Panc1 (cell line): ENCODE measurements at regions not wholly inside any gene's neighbourhood (a gene's known extent, or its start where the extent isn't known, plus 50 kb on each side); places are given as distances from the start of the nearest gene placed in this dataset.

Experiments
- CTCF ChIP-seq: fragments of 450-650 bp; IDR thresholded peaks from 2 replicates; pipeline ENCODE4 v1.5.1; 2017; ENCODE audit warnings: mild to moderate bottlenecking
- SIN3A ChIP-seq: IDR thresholded peaks from 2 replicates; pipeline ENCODE4 v1.6.1; 2012; ENCODE audit warnings: low read depth, mild to moderate bottlenecking, low read length, moderate library complexity, borderline replicate concordance; ENCODE audit not compliant: insufficient read depth
- TCF7L2 ChIP-seq: IDR thresholded peaks from 2 replicates; pipeline ENCODE4 v1.6.1; 2011; ENCODE audit warnings: mild to moderate bottlenecking, low read depth, low read length, inconsistent platforms
- TF ChIP-seq, protein P1 (sequence below), 2 experiments: IDR thresholded peaks; 2 replicates each; pipeline ENCODE4 v1.6.1; 2011 to 2012; ENCODE audit warnings: low read depth in 2 of 2, control low read depth in 1 of 2, low read length in 1 of 2, mild to moderate bottlenecking in 1 of 2, moderate library complexity in 1 of 2; ENCODE audit not compliant: insufficient read depth in 1 of 2

- TF ChIP-seq CTCF (no peak), TCF7L2 (no peak), SIN3A (no peak)
- TF ChIP-seq, protein P1, sequence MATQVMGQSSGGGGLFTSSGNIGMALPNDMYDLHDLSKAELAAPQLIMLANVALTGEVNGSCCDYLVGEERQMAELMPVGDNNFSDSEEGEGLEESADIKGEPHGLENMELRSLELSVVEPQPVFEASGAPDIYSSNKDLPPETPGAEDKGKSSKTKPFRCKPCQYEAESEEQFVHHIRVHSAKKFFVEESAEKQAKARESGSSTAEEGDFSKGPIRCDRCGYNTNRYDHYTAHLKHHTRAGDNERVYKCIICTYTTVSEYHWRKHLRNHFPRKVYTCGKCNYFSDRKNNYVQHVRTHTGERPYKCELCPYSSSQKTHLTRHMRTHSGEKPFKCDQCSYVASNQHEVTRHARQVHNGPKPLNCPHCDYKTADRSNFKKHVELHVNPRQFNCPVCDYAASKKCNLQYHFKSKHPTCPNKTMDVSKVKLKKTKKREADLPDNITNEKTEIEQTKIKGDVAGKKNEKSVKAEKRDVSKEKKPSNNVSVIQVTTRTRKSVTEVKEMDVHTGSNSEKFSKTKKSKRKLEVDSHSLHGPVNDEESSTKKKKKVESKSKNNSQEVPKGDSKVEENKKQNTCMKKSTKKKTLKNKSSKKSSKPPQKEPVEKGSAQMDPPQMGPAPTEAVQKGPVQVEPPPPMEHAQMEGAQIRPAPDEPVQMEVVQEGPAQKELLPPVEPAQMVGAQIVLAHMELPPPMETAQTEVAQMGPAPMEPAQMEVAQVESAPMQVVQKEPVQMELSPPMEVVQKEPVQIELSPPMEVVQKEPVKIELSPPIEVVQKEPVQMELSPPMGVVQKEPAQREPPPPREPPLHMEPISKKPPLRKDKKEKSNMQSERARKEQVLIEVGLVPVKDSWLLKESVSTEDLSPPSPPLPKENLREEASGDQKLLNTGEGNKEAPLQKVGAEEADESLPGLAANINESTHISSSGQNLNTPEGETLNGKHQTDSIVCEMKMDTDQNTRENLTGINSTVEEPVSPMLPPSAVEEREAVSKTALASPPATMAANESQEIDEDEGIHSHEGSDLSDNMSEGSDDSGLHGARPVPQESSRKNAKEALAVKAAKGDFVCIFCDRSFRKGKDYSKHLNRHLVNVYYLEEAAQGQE (IDR thresholded peaks at IDR 0.05; ENCODE audit: insufficient read depth in 1 of 2, low read depth in 2 of 2, low read length in 1 of 2) = no peak
Observed at GRCh38 chr18:42287047-42287446, 332.0 kb downstream of the PIK3C3 start.
